ENCODE measurements at regions not wholly inside any gene's neighbourhood (a gene's known extent, or its start where the extent isn't known, plus 50 kb on each side); places are given as distances from the start of the nearest gene placed in this dataset.

DNA sequence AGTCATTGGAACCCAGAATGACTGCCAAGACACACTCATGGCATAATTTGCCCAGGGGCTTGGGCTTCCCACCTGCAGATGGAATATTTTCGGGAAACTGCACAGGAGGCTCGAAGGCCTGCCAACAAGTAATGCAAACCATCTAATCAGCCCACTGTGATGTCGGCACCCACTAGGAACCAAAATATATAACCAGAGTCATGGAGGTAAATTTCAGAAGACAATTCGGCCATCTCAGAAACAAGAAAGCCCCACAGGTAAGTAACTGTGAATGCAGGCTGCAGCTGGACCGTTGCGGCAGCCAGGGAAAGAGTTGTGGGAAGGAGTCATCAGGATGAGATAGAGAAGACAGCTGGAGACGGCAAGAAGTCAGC lies 264.4 kb downstream of the SYK start:
- no peak for DNase-seq (ENCODE audit: low read depth in 2 of 3, low spot score in 2 of 3)

DNA sequence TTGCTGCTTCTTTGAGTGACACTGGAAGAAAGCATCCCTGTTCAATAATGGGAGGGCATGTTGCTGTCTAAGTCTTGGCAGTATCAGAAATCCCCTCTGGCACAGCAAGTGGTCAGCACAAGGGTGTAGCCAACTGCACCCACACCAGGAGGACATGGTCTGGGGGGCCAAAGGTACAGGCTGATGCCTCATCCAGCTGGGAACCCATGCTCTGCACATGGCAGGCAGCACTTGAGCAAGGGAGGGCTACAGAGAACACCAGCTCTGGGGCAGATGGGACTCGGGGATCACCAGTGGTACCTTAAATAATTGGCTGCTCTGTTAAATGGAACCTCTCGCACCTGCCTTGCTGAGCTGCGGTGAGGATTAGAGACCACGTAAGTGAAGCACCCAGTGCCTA lies 265.2 kb downstream of the SYK start:
- no peak for DNase-seq (ENCODE audit: low read depth in 2 of 3, low spot score in 2 of 3)

DNA sequence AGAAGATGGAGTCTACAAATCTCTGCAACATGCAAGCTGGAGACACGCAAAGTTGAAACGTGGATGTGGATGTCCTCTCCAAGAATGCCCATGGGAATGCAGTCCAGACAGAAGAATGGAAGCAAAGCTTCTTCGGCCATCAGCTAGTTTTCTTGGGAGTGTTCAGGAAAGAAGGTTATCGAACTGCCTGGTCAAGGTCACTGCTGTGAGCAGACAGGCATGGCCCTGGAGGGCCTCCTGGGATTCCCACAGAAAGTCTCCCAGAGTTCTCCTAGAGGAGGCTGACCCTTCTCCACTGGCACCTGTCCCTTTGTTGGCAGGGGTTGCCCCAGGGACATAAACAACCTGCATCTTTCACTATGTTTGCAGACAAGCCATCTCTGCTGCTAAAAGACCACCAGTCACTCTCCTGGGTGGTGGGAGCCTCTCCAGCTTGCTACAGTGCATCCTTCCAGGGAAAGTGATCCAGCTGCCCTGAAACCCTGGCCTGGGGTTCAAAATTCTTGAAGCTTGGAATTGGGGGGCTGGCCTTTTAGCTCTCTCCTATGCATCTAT lies 265.8 kb downstream of the SYK start:
- DNase-seq (ENCODE audit: low read depth in 2 of 3, low spot score in 2 of 3), result no peak

DNA sequence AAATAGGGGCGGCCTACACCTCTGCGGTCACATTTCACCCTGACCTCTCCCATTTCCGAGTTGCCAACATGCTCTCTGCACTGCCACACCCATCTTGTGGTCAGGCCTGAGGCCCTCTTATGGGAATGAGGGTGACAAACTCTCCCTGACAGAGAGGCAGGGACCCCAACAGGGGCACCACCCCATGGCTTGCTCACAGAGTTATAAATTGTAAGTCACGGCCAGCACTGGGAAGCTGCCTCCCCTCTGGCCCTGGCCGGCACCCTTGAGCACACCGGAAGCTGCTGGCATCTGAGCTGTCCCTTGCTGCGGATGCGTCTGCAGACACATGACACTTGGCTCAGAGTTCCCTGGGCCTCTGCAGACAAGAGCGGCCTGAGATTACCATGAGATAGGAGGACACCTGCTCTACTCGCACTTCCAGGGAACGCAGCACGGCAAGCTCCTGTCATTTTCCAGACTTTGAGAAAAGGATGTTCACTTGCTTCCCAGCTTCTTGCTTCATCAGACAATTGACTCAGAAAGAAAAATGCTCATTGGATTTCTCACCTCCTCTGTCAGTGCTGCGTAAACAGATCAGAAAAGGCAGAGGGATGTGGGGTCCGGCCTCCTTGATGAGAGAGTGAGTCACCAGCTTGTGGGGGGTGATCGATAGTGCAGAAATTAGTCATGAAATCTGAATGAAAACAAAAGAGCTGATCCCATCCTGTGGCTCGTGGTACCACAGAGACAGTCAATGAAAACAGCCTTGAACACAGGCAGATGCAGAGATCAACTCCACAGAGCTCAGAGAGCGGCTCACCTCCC lies 269.8 kb downstream of the SYK start:
- peak; percentile 20 to 40 (median 38) for DNase-seq (ENCODE audit: low read depth in 2 of 3, low spot score in 2 of 3)

DNA sequence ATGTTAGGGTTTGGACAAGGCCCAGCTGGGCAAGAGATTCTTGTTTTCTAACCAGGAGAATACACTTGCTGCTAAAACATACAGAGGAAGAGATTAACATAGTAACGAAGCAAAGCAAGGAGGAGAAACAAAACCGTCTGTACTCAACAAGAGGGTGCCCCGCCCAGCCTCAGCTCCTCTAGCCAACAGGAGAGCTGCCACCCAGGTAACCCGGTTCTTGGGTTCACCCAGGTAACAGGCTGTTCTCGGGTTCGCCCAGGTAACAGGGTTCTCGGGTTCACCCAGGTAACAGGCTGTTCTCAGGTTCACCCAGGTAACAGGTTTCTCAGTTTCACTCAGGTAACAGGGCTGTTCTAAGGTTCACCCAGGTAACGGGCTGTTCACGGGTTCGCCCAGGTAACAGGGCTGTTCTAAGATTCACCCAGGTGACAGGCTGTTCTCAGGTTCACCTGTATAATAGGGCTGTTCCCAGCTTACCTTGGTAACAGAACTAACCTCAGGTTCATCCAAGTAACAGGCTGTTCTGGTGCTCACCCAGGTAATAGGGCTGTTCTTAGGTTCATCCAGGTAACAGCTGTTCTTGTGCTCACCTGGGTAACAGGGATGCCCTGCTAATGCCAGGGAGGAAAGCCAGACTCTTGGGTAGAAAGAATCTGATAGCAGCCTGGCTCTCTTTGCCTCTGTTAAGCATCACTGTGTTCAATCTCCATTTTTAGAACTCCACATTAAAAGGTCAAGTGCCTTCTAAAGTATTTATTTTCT lies 271.6 kb downstream of the SYK start:
- no peak for DNase-seq (ENCODE audit: low read depth in 2 of 3, low spot score in 2 of 3)

DNA sequence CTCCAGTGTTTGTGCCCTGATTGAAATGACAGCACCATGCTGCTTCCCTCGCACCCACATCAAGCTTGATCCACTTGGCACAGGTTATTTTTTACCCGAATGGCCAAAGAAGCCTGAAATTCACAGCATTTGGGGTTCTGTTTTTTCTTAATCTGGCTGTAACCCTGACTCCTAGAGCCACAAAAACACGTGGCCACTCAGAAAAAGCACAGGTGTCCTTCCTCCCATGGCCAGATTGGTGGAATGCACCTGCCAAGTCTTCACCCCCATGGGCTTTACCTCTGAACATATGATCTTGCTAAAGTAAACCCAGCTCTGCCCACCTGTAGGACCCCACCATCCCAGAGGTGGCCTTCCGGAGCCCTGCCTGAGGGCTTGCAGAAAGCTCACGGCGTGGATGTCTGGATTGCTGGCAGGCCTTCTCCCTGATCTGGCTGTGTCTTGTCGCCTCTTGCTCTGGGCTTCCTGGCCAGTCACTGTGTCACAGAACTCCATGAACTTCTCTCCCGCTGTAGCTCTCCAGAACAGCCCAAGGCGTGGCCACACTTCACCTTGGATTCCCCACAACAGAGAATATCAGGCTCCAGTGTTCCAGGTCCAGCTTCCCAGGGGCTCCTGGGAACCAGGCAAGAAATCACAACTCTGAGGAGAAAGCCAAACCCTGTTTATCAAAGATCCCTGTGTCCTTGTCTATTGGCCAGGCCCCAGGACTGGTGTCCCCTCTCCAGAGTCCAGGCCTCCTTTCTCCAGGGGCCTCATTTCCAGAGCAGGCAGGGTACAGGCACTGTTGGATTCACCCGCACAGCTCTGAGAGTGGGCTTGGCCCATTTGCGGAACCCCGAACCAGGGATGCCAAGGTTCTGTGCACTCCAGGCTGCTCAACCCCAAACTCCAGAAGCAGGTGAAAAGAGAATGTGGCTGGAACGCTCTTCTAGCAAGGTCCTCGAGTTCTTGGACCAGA lies 272.5 kb downstream of the SYK start:
- DNase-seq (ENCODE audit: low read depth in 2 of 3, low spot score in 2 of 3), result no peak

DNA sequence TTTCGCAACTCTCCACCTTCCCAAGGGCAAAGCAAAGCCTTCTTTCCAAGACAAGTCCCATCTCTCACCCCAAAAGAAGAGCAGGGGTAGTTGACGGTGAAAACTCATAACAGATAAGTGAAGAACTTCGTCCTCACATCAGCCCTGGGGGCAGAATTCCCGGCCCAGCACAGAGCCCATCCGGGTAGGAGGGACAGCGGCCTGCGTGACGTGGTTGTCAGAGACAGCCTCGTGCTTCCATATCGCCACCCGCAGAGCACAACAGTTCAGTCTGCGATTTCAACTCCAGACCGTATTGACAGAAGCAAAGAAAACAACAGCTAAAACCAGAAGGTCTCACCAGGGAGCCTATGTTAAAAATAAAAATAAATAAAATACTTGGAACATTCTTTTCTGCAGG lies 273.2 kb downstream of the SYK start:
- DNase-seq (ENCODE audit: low read depth in 2 of 3, low spot score in 2 of 3), result no peak

DNA sequence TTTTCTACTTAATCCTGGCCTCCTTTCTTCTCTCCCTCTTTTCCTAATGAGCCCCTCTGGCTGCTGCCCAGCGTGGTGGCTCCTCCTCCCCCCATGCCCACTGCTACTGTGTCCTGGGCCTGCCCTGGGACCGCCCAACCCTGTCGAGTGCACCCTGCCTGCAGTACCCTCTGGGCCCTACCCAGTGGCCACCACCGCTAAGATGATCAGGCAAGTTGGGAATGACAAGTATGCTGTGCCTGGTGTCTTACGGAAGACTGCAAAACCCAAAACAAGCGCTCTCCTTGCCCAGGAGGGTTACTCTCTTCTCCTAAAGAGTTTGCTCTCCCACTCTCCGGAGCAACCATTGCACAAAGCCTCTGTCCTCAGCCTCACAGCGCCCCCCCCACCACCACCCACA lies 273.7 kb downstream of the SYK start:
- DNase-seq (ENCODE audit: low read depth in 2 of 3, low spot score in 2 of 3), result no peak

DNA sequence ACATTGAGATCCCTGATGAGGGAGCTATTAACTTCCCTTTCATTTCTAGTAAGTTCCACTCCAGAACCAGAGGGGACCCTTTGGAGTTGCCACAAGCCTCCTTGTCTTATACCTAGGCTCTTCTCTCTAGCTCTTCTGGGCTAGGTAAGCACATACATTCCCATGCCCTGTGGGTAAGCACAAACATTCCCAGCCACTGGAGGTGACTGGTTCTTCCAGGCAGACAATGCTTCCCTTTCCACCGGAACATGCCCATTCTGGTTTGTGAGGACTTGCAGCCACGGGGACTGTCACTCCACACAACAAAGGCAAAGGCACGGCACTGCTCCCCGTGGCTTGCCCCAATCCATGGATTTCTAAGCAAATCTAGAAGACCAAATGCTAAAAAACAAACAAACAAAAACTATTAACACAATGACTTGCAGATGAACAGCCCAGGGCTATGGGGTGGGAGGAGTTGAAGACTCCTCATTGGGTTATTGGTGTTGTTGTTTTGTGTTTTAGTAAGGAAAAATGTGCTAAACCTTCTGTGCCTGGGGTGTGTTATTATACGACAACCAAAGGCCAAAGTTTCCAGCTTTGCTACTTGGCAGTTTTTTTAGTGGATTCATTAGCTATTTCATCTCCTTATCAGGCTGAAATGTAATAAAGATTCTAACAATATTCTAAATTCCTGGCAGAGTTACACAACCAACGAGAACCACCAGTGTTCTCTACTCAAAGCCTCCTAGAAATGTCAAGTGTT lies 276.2 kb downstream of the SYK start:
- DNase-seq (ENCODE audit: low read depth in 2 of 3, low spot score in 2 of 3), result no peak

DNA sequence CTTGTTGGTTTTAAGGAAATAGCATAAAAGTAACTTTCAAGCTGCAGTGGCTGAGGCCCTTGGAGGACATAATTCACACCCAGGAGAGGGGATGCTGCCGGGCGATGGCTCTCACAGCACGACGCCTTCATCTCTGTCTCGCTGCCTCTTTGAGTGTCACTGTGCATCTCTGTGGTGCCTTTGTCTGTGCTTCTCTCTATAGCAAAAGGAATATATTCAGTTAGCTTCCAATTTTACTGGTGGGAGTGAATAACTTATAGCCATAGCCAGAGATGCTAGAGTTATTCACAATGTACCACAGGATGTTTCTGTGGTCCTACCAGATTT lies 276.7 kb downstream of the SYK start:
- DNase-seq (ENCODE audit: low read depth in 2 of 3, low spot score in 2 of 3), result no peak

DNA sequence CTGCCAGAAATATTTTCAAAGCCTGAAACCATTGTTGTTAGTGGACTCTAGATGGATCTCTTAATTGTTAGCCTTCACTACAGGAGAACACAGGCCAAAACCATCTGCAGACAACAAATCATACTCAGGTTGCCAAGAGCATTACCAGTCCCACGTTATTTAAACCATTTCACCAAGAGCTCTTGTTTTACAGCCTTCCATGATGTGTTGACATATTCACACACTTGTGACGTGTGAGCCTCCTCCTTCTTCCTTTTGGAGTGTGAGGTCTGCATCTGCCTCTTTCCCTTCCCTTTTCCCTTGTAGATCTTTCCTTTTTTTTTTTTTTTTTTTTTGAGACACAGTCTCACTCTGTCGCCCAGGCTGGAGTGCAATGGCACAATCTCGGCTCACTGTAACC lies 279.0 kb downstream of the AUH start:
- no peak for DNase-seq (ENCODE audit: low read depth in 2 of 3, low spot score in 2 of 3)

DNA sequence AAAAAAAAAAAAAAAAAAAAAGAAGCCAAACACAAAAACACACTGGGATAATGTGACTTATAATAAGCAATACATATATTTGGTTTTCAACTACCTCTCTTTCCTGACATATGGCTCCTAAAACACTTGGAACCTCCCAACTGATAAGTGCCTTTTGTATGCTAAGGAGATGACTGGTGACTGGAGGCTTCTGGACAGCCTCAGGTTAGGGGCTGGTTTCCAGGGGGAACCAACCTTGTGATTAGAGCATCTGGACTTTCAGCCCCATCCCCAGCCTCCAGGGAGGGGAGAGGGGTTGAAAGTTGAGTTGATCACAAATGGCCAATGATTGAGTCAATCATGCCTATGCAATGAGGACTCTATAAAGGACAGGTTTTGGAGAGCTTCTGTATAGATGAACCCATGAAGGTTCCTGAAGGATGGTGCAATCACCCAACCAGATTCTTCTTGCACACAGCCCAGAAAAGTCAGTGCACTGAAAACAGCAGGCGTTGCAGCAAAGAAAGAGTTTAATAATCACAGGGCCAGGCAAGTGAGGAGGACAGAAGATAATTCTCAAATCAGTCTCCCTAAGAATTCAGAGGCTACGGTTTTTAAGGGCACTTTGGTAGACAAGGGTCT lies 276.7 kb downstream of the AUH start:
- no peak for DNase-seq (ENCODE audit: low read depth in 2 of 3, low spot score in 2 of 3)

DNA sequence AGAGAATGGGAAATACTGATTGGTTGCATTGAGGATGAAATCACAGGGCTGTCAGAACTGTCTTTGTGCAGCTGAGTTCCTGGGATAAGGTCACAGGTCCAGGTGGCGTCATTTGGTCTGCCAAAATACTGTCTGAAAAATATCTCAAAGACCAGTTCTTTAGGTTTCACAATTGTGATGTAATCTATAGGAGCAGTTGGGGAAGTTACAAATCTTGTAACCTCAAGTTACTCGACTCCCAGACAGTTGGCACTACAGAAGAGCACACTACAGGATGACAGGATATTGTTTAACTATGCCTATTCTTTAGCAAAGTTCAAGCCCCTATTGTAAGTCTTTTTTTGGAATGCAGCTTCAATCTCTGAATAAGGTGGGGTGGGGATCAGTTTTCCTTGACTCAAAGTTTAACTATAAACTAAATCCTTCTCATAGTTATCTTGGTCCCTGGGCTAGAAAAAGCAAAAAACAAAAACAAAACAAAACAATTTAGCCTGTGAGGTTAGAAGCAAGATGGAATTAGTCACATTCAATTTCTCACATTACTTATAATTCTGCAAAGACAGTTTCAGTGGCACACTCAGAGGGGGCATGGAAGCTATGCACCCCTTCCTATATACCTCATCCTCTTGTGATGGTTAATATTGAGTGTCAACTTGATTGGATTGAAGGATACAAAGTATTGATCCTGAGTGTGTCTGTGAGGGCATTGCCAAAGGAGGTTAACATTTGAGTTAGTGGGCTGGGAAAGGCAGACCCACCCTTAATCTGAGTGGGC lies 276.0 kb downstream of the AUH start:
- no peak for DNase-seq (ENCODE audit: low read depth in 2 of 3, low spot score in 2 of 3)

DNA sequence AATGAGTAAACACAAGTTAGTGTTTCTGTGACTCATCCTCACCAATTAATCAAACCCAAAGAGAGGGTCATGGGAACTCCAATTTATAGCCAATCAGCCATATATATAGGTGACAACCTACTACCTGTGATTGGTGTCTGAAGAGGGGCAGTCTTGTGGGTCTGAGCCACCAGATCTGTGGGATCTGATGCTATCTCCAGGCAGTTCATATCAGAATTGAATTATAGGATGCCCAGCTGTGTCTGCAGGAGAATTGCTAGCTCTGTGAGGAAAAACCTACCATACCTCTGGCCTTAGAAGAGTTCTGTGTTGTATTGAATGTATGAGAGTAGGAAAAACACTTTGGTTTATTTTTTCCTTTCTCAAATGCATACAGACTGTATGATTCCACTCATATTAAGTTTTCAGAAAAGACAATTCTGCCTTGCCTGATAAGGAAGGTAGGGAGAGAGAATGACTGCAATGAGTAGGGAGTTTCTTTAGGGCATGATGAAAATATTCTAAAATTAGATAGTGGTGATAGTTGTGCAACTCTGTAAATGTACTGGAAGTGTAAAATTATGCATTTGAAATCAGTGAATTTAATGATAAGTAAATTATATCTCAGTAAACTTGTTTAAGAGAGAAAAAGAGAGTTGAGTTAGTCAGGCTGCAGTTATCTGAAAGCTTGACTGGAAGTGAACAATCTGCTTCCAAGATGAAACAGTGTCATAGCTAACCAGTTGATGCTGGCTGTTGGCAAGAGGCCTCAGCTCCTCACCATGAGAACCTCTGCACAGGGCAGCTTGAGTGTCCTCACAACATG lies 274.9 kb downstream of the AUH start:
- no peak for DNase-seq (ENCODE audit: low read depth in 2 of 3, low spot score in 2 of 3)

DNA sequence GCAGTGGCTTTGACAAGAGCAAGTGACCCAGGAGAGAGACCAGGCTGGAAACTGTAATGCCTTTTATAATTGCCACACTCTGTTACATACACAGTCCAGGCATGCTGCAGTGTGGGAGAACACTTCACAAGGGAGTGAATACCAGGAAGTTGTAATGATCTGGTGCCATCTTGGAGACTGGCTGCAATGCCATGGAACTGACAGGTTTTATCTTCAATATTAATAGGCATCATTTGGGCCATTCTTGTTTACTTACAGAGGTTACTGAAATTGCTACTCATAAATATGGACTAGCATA lies 274.3 kb downstream of the AUH start:
- no peak for DNase-seq (ENCODE audit: low read depth in 2 of 3, low spot score in 2 of 3)

DNA sequence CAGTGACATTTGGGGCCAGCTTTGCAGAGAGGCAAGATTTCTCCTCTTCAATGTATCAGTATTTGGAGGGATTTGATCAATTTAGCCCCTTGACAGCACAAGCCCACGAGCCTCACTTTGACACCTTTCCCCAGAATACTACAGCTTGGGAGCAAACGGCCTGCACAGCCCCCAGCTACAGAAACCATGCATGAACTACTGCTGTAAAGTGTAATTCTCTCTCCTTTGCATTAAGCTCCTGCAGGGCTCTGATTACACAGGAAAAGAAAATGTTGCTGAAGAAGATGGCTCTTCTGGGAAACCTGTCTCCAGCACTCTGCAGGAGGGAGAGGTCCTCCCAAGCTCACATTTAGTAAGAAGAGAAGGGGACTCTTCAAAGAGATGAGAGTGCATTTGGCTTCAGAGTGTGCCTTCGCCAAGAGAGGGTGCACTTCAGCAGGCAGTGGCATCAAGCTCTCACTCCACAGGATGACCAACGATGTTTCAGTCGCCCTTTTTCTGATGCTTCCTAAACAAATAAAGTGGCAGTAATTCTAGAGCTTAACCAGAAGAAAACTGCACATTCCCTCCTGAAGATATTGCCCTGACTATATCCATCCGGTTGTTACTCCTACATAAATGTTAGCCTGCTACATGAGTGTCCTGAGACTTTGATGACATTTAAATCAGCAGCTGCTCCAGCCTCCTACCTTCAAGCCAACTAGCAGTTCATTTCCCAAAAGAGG lies 272.2 kb downstream of the AUH start:
- no peak for DNase-seq (ENCODE audit: low read depth in 2 of 3, low spot score in 2 of 3)

DNA sequence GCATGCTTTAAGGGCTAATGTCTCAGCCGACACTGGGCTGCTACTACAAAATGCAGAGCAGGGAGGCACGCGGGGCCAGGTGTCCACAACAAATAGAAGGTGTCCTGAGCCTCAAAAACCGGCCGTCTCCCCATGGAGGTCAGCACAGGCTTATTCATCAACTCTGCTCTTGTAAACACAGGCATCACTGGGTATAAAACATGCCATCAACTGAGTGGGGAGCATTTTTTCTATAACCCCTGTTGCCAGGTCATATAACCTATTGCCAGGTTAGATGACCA lies 271.6 kb downstream of the AUH start:
- no peak for DNase-seq (ENCODE audit: low read depth in 2 of 3, low spot score in 2 of 3)

DNA sequence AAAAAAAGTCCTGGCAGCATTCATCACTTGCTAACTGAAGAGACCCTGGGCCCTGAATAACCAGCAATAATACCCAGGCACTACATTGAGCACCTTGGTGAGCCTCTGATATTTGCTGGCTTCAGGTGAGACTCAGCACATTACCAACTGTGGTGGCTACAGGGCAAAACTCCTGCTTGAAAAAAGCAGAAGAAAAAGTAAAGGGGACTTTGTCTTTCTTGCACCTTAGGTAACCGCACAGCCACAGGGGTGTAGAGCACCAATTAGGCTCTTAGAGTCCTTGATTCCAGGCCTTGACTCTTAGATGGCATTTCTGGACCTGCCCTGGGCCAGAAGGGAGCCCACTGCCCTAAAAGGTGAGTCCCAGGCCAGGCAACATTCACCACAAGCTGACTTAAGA lies 269.5 kb downstream of the AUH start:
- DNase-seq (ENCODE audit: low read depth in 2 of 3, low spot score in 2 of 3), result no peak

All from activated CD8-positive, alpha-beta memory T cell treated with anti-CD3 and anti-CD28 coated beads for 48 hours (primary cell).